ENCODE measurements at regions not wholly inside any gene's neighbourhood (a gene's known extent, or its start where the extent isn't known, plus 50 kb on each side); places are given as distances from the start of the nearest gene placed in this dataset.

GRCh38 chr15:69895202-69895601 is 202.5 kb downstream of the TLE3 start:
- DNase-seq (ENCODE audit: low read depth in 4 of 4, low spot score in 2 of 4) = no peak

GRCh38 chr15:69896606-69897005 is 201.1 kb downstream of the TLE3 start:
- no peak for DNase-seq (ENCODE audit: low read depth in 4 of 4, low spot score in 2 of 4)

GRCh38 chr15:69897061-69897460 is 200.7 kb downstream of the TLE3 start:
- DNase-seq (ENCODE audit: low read depth in 4 of 4, low spot score in 2 of 4) = no peak

GRCh38 chr15:69897471-69898237 is 200.1 kb downstream of the TLE3 start:
- no peak for DNase-seq (ENCODE audit: low read depth in 4 of 4, low spot score in 2 of 4)

- no peak for DNase-seq (ENCODE audit: low read depth in 4 of 4, low spot score in 2 of 4)
These were observed 199.5 kb downstream of the TLE3 start for GRCh38 chr15:69898243-69898642.

- no peak for DNase-seq (ENCODE audit: low read depth in 4 of 4, low spot score in 2 of 4)
These were observed 195.2 kb downstream of the TLE3 start for GRCh38 chr15:69902414-69903062.

GRCh38 chr15:69903470-69904469 is 193.9 kb downstream of the TLE3 start:
- peak in 1 of 4 donors; percentile 23 for DNase-seq (ENCODE audit: low read depth in 4 of 4, low spot score in 2 of 4)

- no peak for DNase-seq (ENCODE audit: low read depth in 4 of 4, low spot score in 2 of 4)
These were observed 191.2 kb downstream of the TLE3 start for GRCh38 chr15:69906256-69907185.

- DNase-seq (ENCODE audit: low read depth in 4 of 4, low spot score in 2 of 4) = no peak
These were observed 189.7 kb downstream of the TLE3 start for GRCh38 chr15:69908060-69908459.

- no peak for DNase-seq (ENCODE audit: low read depth in 4 of 4, low spot score in 2 of 4)
These were observed 188.9 kb downstream of the TLE3 start for GRCh38 chr15:69908590-69909420.

GRCh38 chr15:69909719-69910444 is 187.8 kb downstream of the TLE3 start:
- DNase-seq (ENCODE audit: low read depth in 4 of 4, low spot score in 2 of 4) = no peak

- no peak for DNase-seq (ENCODE audit: low read depth in 4 of 4, low spot score in 2 of 4)
These were observed 187.2 kb downstream of the TLE3 start for GRCh38 chr15:69910514-69910913.

- no peak for DNase-seq (ENCODE audit: low read depth in 4 of 4, low spot score in 2 of 4)
These were observed 185.6 kb downstream of the TLE3 start for GRCh38 chr15:69912116-69912515.

- DNase-seq (ENCODE audit: low read depth in 4 of 4, low spot score in 2 of 4) = no peak
These were observed 183.7 kb downstream of the TLE3 start for GRCh38 chr15:69914040-69914439.

GRCh38 chr15:69914960-69915359 is 182.8 kb downstream of the TLE3 start:
- no peak for DNase-seq (ENCODE audit: low read depth in 4 of 4, low spot score in 2 of 4)

GRCh38 chr15:69916169-69916785 is 181.4 kb downstream of the TLE3 start:
- DNase-seq (ENCODE audit: low read depth in 4 of 4, low spot score in 2 of 4) = no peak

- DNase-seq (ENCODE audit: low read depth in 4 of 4, low spot score in 2 of 4) = no peak
These were observed 180.7 kb downstream of the TLE3 start for GRCh38 chr15:69917056-69917455.

GRCh38 chr15:69919816-69920215 is 177.9 kb downstream of the TLE3 start:
- DNase-seq (ENCODE audit: low read depth in 4 of 4, low spot score in 2 of 4) = peak in 1 of 4 donors; percentile 13

All from left renal cortex interstitium (tissue), 4 donors.